PC-9 (cell line): ENCODE measurements at regions not wholly inside any gene's neighbourhood (a gene's known extent, or its start where the extent isn't known, plus 50 kb on each side); places are given as distances from the start of the nearest gene placed in this dataset.

Source experiments
- BruUV-seq: library from RNA; stranded (reverse); fragments of 400-500 nt; replicated peaks from 2 replicates; lab custom pipeline; 2021; lab: Mats Ljungman, UMichigan
- CTCF ChIA-PET: fragments of 300-600 bp; sonication (Branson Sonifier 250); formaldehyde crosslinking; loops from one replicate; lab custom pipeline; 2022; ENCODE audit warnings: antibody characterized with exemption; lab: Charles Lee
- POLR2A ChIA-PET: fragments of 300-600 bp; sonication (Branson Sonifier 250); formaldehyde crosslinking; loops from one replicate; lab custom pipeline; 2022; ENCODE audit warnings: antibody characterized with exemption; ENCODE audit not compliant: unreplicated experiment; lab: Charles Lee
- DNase-seq, 2 experiments: peaks; one replicate each; pipeline versions ENCODE4 v3.0.0 to v3.0.0-alpha.2; 2015 to 2022; ENCODE audit warnings: mixed read lengths in 1 of 2
- H2AFZ ChIP-seq: fragments of 200-600 bp; sonication (generic); 2 replicates; pipeline ENCODE4 v1.8.1; 2017; ENCODE audit warnings: antibody characterized with exemption
- H3F3A ChIP-seq: fragments of 200-600 bp; sonication (generic); 2 replicates; pipeline ENCODE4 v1.8.1; 2017; ENCODE audit warnings: antibody characterized with exemption, mild to moderate bottlenecking, low read depth; ENCODE audit not compliant: insufficient read depth
- H3K27ac ChIP-seq: fragments of 200-600 bp; sonication (generic); 2 replicates; pipeline ENCODE4 v1.6.1; 2016; ENCODE audit warnings: mixed run types
- H3K27me3 ChIP-seq: fragments of 200-600 bp; sonication (generic); 2 replicates; pipeline ENCODE4 v1.6.1; 2016; ENCODE audit warnings: low read depth, mixed run types; ENCODE audit not compliant: insufficient read depth
- H3K36me3 ChIP-seq: fragments of 200-600 bp; sonication (generic); 2 replicates; pipeline ENCODE4 v1.6.1; 2016; ENCODE audit warnings: low read depth, mixed run types
- H3K4me1 ChIP-seq: fragments of 200-600 bp; sonication (generic); replicated peaks from 2 replicates; pipeline ENCODE4 v1.6.1; 2016; ENCODE audit warnings: mixed run types; ENCODE audit not compliant: insufficient read depth
- H3K4me2 ChIP-seq: fragments of 200-600 bp; sonication (generic); 2 replicates; pipeline ENCODE4 v1.6.1; 2017; ENCODE audit warnings: mixed run types
- H3K4me3 ChIP-seq: fragments of 200-600 bp; sonication (generic); 2 replicates; pipeline ENCODE4 v1.6.1; 2016; ENCODE audit warnings: mixed run types
- H3K79me2 ChIP-seq: fragments of 200-600 bp; sonication (generic); 2 replicates; pipeline ENCODE4 v1.6.1; 2017; ENCODE audit warnings: low read depth, mixed run types
- H3K9me2 ChIP-seq: fragments of 200-600 bp; sonication (generic); 2 replicates; pipeline ENCODE4 v1.8.1; 2017; ENCODE audit warnings: mild to moderate bottlenecking; ENCODE audit not compliant: insufficient read depth
- H3K9me3 ChIP-seq: fragments of 200-600 bp; sonication (generic); 2 replicates; pipeline ENCODE4 v1.8.1; 2016; ENCODE audit warnings: low read depth; ENCODE audit not compliant: insufficient read depth
- H4K20me1 ChIP-seq: fragments of 200-600 bp; sonication (generic); 2 replicates; pipeline ENCODE4 v1.8.1; 2017; ENCODE audit not compliant: insufficient read depth
- EZH2 ChIP-seq: fragments of 200-600 bp; sonication (generic); IDR thresholded peaks from 2 replicates; pipeline ENCODE4 v1.8.0; 2017; ENCODE audit warnings: antibody characterized with exemption, low read depth
- intact Hi-C: fragments of 100-400 bp; cut with micrococcal nuclease; formaldehyde crosslinking; loops from one replicate; pipeline ENCODE4 v1.10.0; 2022; ENCODE audit not compliant: unreplicated experiment
- TF ChIP-seq, protein P1 (sequence below): fragments of 200-600 bp; sonication (generic); conservative IDR thresholded peaks from 2 replicates; pipeline ENCODE4 v1.6.1; 2017; ENCODE audit warnings: mixed run types, antibody characterized with exemption, mild to moderate bottlenecking, moderate library complexity

DNA sequence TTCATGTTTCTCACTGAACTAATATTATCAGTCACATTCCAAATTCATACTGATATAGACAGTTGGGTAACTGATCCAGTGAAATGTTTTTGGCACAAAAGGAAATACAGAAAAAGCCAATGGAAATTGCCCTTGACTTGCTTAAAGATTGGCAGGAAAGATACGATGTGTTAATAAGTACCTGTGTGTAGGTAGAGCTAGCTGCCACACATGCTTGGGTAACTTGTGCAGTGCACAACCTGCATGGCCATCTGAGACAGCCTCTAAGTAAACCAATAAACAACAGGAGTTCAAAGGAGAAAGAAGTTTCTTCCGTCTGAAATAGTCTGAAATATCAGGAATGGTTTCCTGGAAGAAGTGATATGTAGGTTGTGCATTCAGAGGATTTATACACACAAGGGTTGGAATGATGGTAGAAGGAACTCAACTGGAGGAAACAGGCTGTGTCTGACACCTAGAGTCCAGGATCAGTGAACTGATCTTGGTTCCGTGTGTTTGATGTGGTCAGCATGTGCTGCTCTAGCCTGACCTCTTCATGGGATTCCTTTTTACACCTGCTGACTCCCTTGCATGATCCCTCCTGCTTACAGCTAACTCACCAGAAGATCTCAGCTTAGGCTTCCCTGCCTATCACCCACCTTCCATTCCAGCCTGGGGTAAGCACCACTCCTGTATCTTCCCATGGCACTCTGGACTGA lies 81.4 kb upstream of the KRR1 start:
- ChIA-PET POLR2A (no interaction called here), CTCF (no interaction called here)
- H3K4me2 ChIP-seq: no peak overlapping the region

DNA sequence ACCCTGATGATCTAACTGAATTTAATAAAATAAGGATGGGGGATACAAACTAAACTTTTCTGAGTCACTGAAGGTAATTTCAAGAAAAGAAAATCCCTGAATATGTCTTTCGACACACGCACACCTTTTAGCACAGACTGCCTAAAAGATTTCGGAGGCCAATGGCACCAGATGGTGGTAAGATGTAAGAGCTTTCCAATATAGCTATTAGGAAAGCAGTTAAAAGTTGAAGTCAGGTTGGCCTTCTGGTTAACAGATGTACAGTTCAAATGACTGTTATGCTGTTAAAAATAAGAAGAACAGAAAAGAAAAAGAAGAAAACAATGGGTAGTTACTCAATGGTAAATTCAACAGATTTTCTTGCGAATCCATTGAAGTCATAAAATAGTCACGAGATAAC lies 80.7 kb upstream of the KRR1 start:
- BruUV-seq: no TSS peak

More for the DNA sequence above, 81.4 kb upstream of the KRR1 start:
- no TSS peak for BruUV-seq
- Histone ChIP-seq H2AFZ (no peak overlapping the region), H3K9me2 (no peaks in the 10 kb centered on the region), H3F3A (no peaks in the 10 kb centered on the region), H3K4me3 (no peak overlapping the region), H3K27ac (no peak overlapping the region), H4K20me1 (no peaks in the 10 kb centered on the region), H3K9me3 (no peaks in the 10 kb centered on the region), H3K79me2 (no peaks in the 10 kb centered on the region), H3K36me3 (no peaks in the 10 kb centered on the region), H3K27me3 (no peaks in the 10 kb centered on the region), H3K4me1 (no peaks in the 10 kb centered on the region)
- intact Hi-C loops: no loop called here
- DNase-seq: no peak
- TF ChIP-seq, protein P1, sequence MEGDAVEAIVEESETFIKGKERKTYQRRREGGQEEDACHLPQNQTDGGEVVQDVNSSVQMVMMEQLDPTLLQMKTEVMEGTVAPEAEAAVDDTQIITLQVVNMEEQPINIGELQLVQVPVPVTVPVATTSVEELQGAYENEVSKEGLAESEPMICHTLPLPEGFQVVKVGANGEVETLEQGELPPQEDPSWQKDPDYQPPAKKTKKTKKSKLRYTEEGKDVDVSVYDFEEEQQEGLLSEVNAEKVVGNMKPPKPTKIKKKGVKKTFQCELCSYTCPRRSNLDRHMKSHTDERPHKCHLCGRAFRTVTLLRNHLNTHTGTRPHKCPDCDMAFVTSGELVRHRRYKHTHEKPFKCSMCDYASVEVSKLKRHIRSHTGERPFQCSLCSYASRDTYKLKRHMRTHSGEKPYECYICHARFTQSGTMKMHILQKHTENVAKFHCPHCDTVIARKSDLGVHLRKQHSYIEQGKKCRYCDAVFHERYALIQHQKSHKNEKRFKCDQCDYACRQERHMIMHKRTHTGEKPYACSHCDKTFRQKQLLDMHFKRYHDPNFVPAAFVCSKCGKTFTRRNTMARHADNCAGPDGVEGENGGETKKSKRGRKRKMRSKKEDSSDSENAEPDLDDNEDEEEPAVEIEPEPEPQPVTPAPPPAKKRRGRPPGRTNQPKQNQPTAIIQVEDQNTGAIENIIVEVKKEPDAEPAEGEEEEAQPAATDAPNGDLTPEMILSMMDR: no peak
- TF ChIP-seq EZH2: no peak

DNA sequence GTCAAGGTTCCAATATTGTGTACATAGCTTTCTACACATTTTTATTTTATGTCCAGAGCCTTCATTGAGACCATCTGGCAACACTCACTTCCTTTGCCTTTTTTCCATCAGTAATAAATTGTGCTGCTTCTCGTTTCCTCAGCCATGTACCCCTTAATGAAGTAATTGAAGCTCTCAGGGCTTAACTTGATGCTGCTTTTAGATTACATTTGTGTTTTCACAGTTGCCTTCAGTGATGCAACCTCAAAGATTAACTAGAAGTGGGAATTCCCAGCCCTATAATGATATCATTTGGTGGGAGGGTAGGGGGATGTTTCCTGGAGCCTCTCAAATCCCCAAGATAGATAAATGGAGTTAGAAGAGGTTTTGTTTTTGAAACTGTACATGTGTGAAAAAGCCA lies 80.2 kb upstream of the KRR1 start:
- H3K9me2 ChIP-seq: no peaks in the 10 kb centered on the region
- H3K36me3 ChIP-seq: no peaks in the 10 kb centered on the region
- H3K27me3 ChIP-seq: no peaks in the 10 kb centered on the region
- H4K20me1 ChIP-seq: no peaks in the 10 kb centered on the region
- ChIA-PET CTCF (no interaction called here), POLR2A (no interaction called here)
- DNase-seq: no peak
- intact Hi-C loops: no loop called here
- no peak overlapping the region for H3K4me2 ChIP-seq
- BruUV-seq: no TSS peak
- H2AFZ ChIP-seq: no peak overlapping the region
- no peaks in the 10 kb centered on the region for H3K79me2 ChIP-seq
- H3K4me1 ChIP-seq: no peaks in the 10 kb centered on the region
- no peak overlapping the region for H3K27ac ChIP-seq
- no peak for TF ChIP-seq EZH2
- TF ChIP-seq, protein P1: no peak
- H3K4me3 ChIP-seq: no peak overlapping the region
- no peaks in the 10 kb centered on the region for H3K9me3 ChIP-seq
- H3F3A ChIP-seq: no peaks in the 10 kb centered on the region

More for the DNA sequence above, 80.7 kb upstream of the KRR1 start:
- no peak for DNase-seq
- POLR2A ChIA-PET: no interaction called here
- H3K4me2 ChIP-seq: no peak overlapping the region
- no peaks in the 10 kb centered on the region for H3K4me1 ChIP-seq
- no peaks in the 10 kb centered on the region for H4K20me1 ChIP-seq
- no peak overlapping the region for H2AFZ ChIP-seq
- H3F3A ChIP-seq: no peaks in the 10 kb centered on the region
- no peak for TF ChIP-seq EZH2
- no peaks in the 10 kb centered on the region for H3K9me3 ChIP-seq
- intact Hi-C loops: no loop called here
- H3K36me3 ChIP-seq: no peaks in the 10 kb centered on the region
- no peaks in the 10 kb centered on the region for H3K9me2 ChIP-seq
- no peak overlapping the region for H3K4me3 ChIP-seq
- H3K79me2 ChIP-seq: no peaks in the 10 kb centered on the region
- no peak overlapping the region for H3K27ac ChIP-seq
- CTCF ChIA-PET: no interaction called here
- H3K27me3 ChIP-seq: no peaks in the 10 kb centered on the region

DNA sequence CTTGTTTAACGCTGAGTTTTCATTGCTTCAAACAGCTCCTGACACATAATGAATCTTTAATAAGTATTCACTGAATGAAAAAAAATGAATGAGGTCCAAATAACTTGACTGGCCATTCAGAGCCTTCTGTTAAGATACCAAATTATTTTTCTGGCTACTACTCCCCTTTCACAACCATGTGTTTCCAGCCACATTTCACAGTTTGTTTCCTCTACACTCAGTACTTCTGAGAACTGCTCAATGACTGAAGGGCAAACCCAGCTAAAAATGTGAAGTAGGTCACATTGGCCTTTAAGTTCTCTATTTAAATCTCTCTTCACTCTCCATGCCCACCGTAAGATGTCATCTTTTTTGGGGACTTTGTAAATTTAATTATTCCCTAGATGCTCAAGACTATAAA lies 78.4 kb upstream of the KRR1 start:
- TF ChIP-seq, protein P1: no peak
- TF ChIP-seq EZH2: no peak
- no peaks in the 10 kb centered on the region; the same call in 1 of the 2 replicates for H3K4me1 ChIP-seq
- no peaks in the 10 kb centered on the region for H3K36me3 ChIP-seq
- POLR2A ChIA-PET: no interaction called here
- H3K4me2 ChIP-seq: no peak overlapping the region
- no peaks in the 10 kb centered on the region for H3K9me3 ChIP-seq
- H3K4me3 ChIP-seq: no peak overlapping the region
- no peaks in the 10 kb centered on the region for H3K9me2 ChIP-seq
- no peaks in the 10 kb centered on the region for H4K20me1 ChIP-seq
- CTCF ChIA-PET: no interaction called here
- H3F3A ChIP-seq: no peaks in the 10 kb centered on the region
- no peaks in the 10 kb centered on the region for H3K79me2 ChIP-seq
- H3K27me3 ChIP-seq: no peaks in the 10 kb centered on the region
- no peak overlapping the region for H2AFZ ChIP-seq
- BruUV-seq: no TSS peak
- DNase-seq: no peak
- H3K27ac ChIP-seq: no peak overlapping the region
- intact Hi-C loops: no loop called here
